Endothelial cell of umbilical vein (primary cell): ENCODE measurements at regions not wholly inside any gene's neighbourhood (a gene's known extent, or its start where the extent isn't known, plus 50 kb on each side); places are given as distances from the start of the nearest gene placed in this dataset.

Experiments
- BruUV-seq: library from RNA; stranded (reverse); fragments of 400-500 nt; replicated peaks from 2 replicates; lab custom pipeline; 2021; lab: Mats Ljungman, UMichigan
- CTCF ChIA-PET: fragments of 300-600, 350-600 bp; sonication (Branson Sonifier 250); formaldehyde crosslinking; loops from one replicate; lab custom pipeline; 2021; ENCODE audit warnings: antibody characterized with exemption, inconsistent platforms; lab: Charles Lee
- POLR2A ChIA-PET: fragments of 300-600, 350-600 bp; sonication (Branson Sonifier 250); formaldehyde crosslinking; loops from one replicate; lab custom pipeline; 2021; ENCODE audit warnings: antibody characterized with exemption, inconsistent platforms; lab: Charles Lee
- DNase-seq: peaks from one replicate; pipeline ENCODE4 v3.0.0-alpha.2; 2011; ENCODE audit warnings: low read depth, low spot score
- FAIRE-seq: peaks from 2 replicates; lab custom pipeline; 2011; peaks lifted over from hg19 to GRCh38; lab: Jason Lieb, UNC
- H2AFZ ChIP-seq: 2 replicates; pipeline ENCODE4 v1.6.0; 2012; ENCODE audit warnings: low read depth, low read length, control low read depth, inconsistent platforms
- H3K27ac ChIP-seq: 2 replicates; pipeline ENCODE4 v1.5.1; 2011; ENCODE audit warnings: low read depth, mild to moderate bottlenecking, control low read depth, low read length, moderate library complexity; ENCODE audit not compliant: insufficient read depth
- H3K27me3 ChIP-seq, 2 experiments: 2 replicates each; pipeline versions ENCODE4 v1.6.0 to v1.6.1; 2011; ENCODE audit warnings: low read length in 2 of 2, mixed read lengths in 1 of 2; ENCODE audit not compliant: control insufficient read depth in 2 of 2, insufficient read depth in 2 of 2
- H3K36me3 ChIP-seq, 2 experiments: 2 replicates in 1 of 2; 3 replicates in 1 of 2; pipeline ENCODE4 v1.5.1; 2011; ENCODE audit warnings: low read length in 2 of 2, mild to moderate bottlenecking in 1 of 2, moderate library complexity in 1 of 2; ENCODE audit not compliant: control insufficient read depth in 2 of 2, insufficient read depth in 2 of 2; ENCODE audit errors: extremely low read depth in 1 of 2
- H3K4me1 ChIP-seq: 3 replicates; pipeline ENCODE4 v1.5.1; 2011; ENCODE audit warnings: mild to moderate bottlenecking, low read length; ENCODE audit not compliant: control insufficient read depth, insufficient read depth; ENCODE audit errors: extremely low read depth
- H3K4me2 ChIP-seq: 2 replicates; pipeline ENCODE4 v1.6.1; 2011; ENCODE audit warnings: low read length, control low read depth, mixed read lengths; ENCODE audit not compliant: insufficient read depth
- H3K4me3 ChIP-seq, 3 experiments: fragments of 200-600 bp in 1 of 3; sonication (generic), shearing (Covaris generic) in 1 of 3; replicated peaks in 1 of 3; 2 replicates each; pipeline ENCODE4 v1.5.1; 2011 to 2016; ENCODE audit warnings: control low read depth in 3 of 3, low read length in 3 of 3, mild to moderate bottlenecking in 2 of 3, inconsistent platforms in 1 of 3, low read depth in 1 of 3, moderate library complexity in 1 of 3; ENCODE audit not compliant: insufficient read depth in 1 of 3
- H3K79me2 ChIP-seq: 2 replicates; pipeline ENCODE4 v1.6.0; 2012; ENCODE audit warnings: low read length, inconsistent platforms; ENCODE audit not compliant: control insufficient read depth, insufficient read depth
- H3K9ac ChIP-seq: replicated peaks from 2 replicates; pipeline ENCODE3; 2011; ENCODE audit warnings: low read length, control low read depth; ENCODE audit not compliant: insufficient read depth; ENCODE audit errors: extremely low read depth
- H3K9me1 ChIP-seq: replicated peaks from 3 replicates; pipeline ENCODE4 v1.6.0; 2011; ENCODE audit warnings: mild to moderate bottlenecking, low read length; ENCODE audit not compliant: control insufficient read depth, insufficient read depth; ENCODE audit errors: extremely low read depth
- H3K9me3 ChIP-seq: replicated peaks from 2 replicates; pipeline ENCODE4 v1.5.1; 2012; ENCODE audit warnings: low read length, inconsistent platforms; ENCODE audit not compliant: control insufficient read depth, insufficient read depth
- H4K20me1 ChIP-seq: replicated peaks from 2 replicates; pipeline ENCODE3; 2011; ENCODE audit warnings: mild to moderate bottlenecking, low read length; ENCODE audit not compliant: control insufficient read depth, insufficient read depth; ENCODE audit errors: extremely low read depth
- CTCF ChIP-seq, 2 donors: IDR thresholded peaks; 1 replicate in 1 of 2; 2 replicates in 1 of 2; pipeline ENCODE4 v1.5.1; 2011; ENCODE audit warnings: low read length in 2 of 2, mild to moderate bottlenecking in 2 of 2, moderate library complexity in 2 of 2, control low read depth in 1 of 2, inconsistent platforms in 1 of 2, low read depth in 1 of 2; ENCODE audit not compliant: insufficient read depth in 1 of 2; ENCODE audit errors: extremely low read depth in 1 of 2
- EZH2 ChIP-seq: IDR thresholded peaks from 2 replicates; pipeline ENCODE4 v1.6.1; 2012; ENCODE audit warnings: borderline replicate concordance, low read depth, mild to moderate bottlenecking, moderate library complexity, low read length, inconsistent platforms; ENCODE audit not compliant: severe bottlenecking
- FOS ChIP-seq: IDR thresholded peaks from 2 replicates; pipeline ENCODE4 v1.6.1; 2011; ENCODE audit warnings: mild to moderate bottlenecking, low read length, moderate library complexity, borderline replicate concordance; ENCODE audit not compliant: insufficient read depth
- GATA2 ChIP-seq: IDR thresholded peaks from 2 replicates; pipeline ENCODE4 v1.7.0; 2011; ENCODE audit warnings: low read depth, mild to moderate bottlenecking, moderate library complexity, mixed read lengths, low read length; ENCODE audit not compliant: insufficient read length, insufficient read depth
- JUN ChIP-seq: IDR thresholded peaks from 2 replicates; pipeline ENCODE4 v1.6.1; 2011; ENCODE audit warnings: borderline replicate concordance, low read depth; ENCODE audit not compliant: insufficient read length, insufficient read depth
- MYC ChIP-seq: IDR thresholded peaks from one replicate; pipeline ENCODE4 v1.6.1; 2011; ENCODE audit warnings: mild to moderate bottlenecking, low read depth, low read length
- POLR2A ChIP-seq: IDR thresholded peaks from 2 replicates; pipeline ENCODE4 v1.6.1; 2012; ENCODE audit warnings: low read depth, mild to moderate bottlenecking, control low read depth, low read length
- POLR2AphosphoS5 ChIP-seq: IDR thresholded peaks from 2 replicates; pipeline ENCODE4 v1.6.1; 2012; ENCODE audit warnings: low read depth, mild to moderate bottlenecking, control low read depth, low read length, moderate library complexity; ENCODE audit not compliant: insufficient read depth
- dilution Hi-C: fragments of 300-500 bp; cut with MboI; formaldehyde crosslinking; loops from one replicate; pipeline ENCODE4 v1.15.0; 2019; ENCODE audit warnings: low sequenced_read_pairs; ENCODE audit not compliant: extremely low pct_ligation_motif_present
- intact Hi-C: fragments of 100-400 bp; cut with micrococcal nuclease; formaldehyde crosslinking; loops from one replicate; pipeline ENCODE4 v1.10.0; 2022
- TF ChIP-seq, protein P1 (sequence below): IDR thresholded peaks from 2 replicates; pipeline ENCODE4 v1.6.1; 2011; ENCODE audit not compliant: insufficient read depth, insufficient read length

GRCh38 chr5:66519626-66520025 lies 76.6 kb upstream of the MAST4 start:
- H3K36me3 ChIP-seq: no peaks in the 10 kb centered on the region
- ChIA-PET POLR2A (no interaction called here), CTCF (no interaction called here)
- no peaks in the 10 kb centered on the region for H3K4me1 ChIP-seq
- H3K9ac ChIP-seq: no peak overlapping the region
- no peak for FAIRE-seq
- no peaks in the 10 kb centered on the region for H3K9me3 ChIP-seq
- DNase-seq: no peak
- no peak for TF ChIP-seq MYC
- TF ChIP-seq, protein P1, sequence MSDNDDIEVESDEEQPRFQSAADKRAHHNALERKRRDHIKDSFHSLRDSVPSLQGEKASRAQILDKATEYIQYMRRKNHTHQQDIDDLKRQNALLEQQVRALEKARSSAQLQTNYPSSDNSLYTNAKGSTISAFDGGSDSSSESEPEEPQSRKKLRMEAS: no peak
- no peak for TF ChIP-seq POLR2A
- no peak for TF ChIP-seq JUN
- TF ChIP-seq POLR2AphosphoS5: no peak
- TF ChIP-seq FOS: no peak
- no peak for TF ChIP-seq EZH2
- no peak for TF ChIP-seq GATA2
- TF ChIP-seq CTCF (IDR thresholded peaks at IDR 0.05; ENCODE audit: extremely low read depth in 1 of 2, insufficient read depth in 1 of 2, low read depth in 1 of 2, low read length in 2 of 2): no peak
- dilution Hi-C loops (no loop called here), intact Hi-C loops (no loop called here)
- H3K4me2 ChIP-seq: no peak overlapping the region
- BruUV-seq: no TSS peak
- no peak overlapping the region for H2AFZ ChIP-seq
- H3K4me3 ChIP-seq: no peak overlapping the region
- H3K79me2 ChIP-seq: no peaks in the 10 kb centered on the region
- H4K20me1 ChIP-seq: no peaks in the 10 kb centered on the region
- no peaks in the 10 kb centered on the region for H3K9me1 ChIP-seq
- no peaks in the 10 kb centered on the region for H3K27me3 ChIP-seq
- H3K27ac ChIP-seq: no peak overlapping the region
